GM12878 (cell line): ENCODE measurements at regions not wholly inside any gene's neighbourhood (a gene's known extent, or its start where the extent isn't known, plus 50 kb on each side); places are given as distances from the start of the nearest gene placed in this dataset.

Experiments
- ATAC-seq: fragments of 200-7000 bp; cut with Tn5 transposase; 3 replicates; pipeline ENCODE4 v1.9.1; 2020; ENCODE audit warnings: mild to moderate bottlenecking, moderate library complexity
- BruUV-seq: library from RNA; stranded (reverse); fragments of 400-500 nt; replicated peaks from 2 replicates; lab custom pipeline; 2021; lab: Mats Ljungman, UMichigan
- CTCF ChIA-PET: fragments of 300-600 bp; sonication (Branson Sonifier 250); formaldehyde crosslinking; extraction: SDS; loops from one replicate; lab custom pipeline; 2021; ENCODE audit warnings: inconsistent platforms; lab: Yijun Ruan, JAX
- POLR2A ChIA-PET: fragments of 350-600 bp; formaldehyde crosslinking; extraction: SDS; loops from one replicate; lab custom pipeline; 2021; ENCODE audit warnings: inconsistent platforms; lab: Charles Lee
- RAD21 ChIA-PET: fragments of 300-600 bp; sonication (Branson Sonifier 250); formaldehyde crosslinking; loops from one replicate; lab custom pipeline; 2023; ENCODE audit warnings: antibody characterized with exemption; ENCODE audit not compliant: unreplicated experiment; lab: Charles Lee
- SMC1A ChIA-PET: fragments of 300-600 bp; sonication (Branson Sonifier 250); formaldehyde crosslinking; loops from one replicate; lab custom pipeline; 2023; ENCODE audit not compliant: unreplicated experiment, uncharacterized antibody; lab: Charles Lee
- DNase-seq: peaks from one replicate; pipeline ENCODE4 v3.0.0-alpha.2; 2011; ENCODE audit warnings: low read depth, low spot score
- FAIRE-seq: peaks from 3 replicates; lab custom pipeline; 2011; peaks lifted over from hg19 to GRCh38; lab: Jason Lieb, UNC
- H2AFZ ChIP-seq: 2 replicates; pipeline ENCODE4 v1.6.0; 2011; ENCODE audit warnings: low read depth, low read length, control low read depth; ENCODE audit not compliant: control insufficient read depth
- H3K27ac ChIP-seq: 2 replicates; pipeline ENCODE4 v1.5.1; 2011; ENCODE audit warnings: control low read depth; ENCODE audit not compliant: control insufficient read depth, insufficient read depth
- H3K27me3 ChIP-seq, 2 experiments: replicated peaks in 1 of 2; 2 replicates each; pipeline versions ENCODE4 v1.6.0 to v1.6.1; 2011; ENCODE audit warnings: low read length in 1 of 2; ENCODE audit not compliant: control insufficient read depth in 2 of 2, insufficient read depth in 2 of 2
- H3K36me3 ChIP-seq, 2 experiments: 2 replicates each; pipeline ENCODE4 v1.5.1; 2011; ENCODE audit warnings: low read length in 1 of 2; ENCODE audit not compliant: control insufficient read depth in 2 of 2, insufficient read depth in 2 of 2
- H3K4me1 ChIP-seq: 2 replicates; pipeline ENCODE4 v1.6.1; 2011; ENCODE audit warnings: mild to moderate bottlenecking, low read length, moderate library complexity, mixed read lengths; ENCODE audit not compliant: control insufficient read depth, insufficient read depth
- H3K4me2 ChIP-seq: 2 replicates; pipeline ENCODE4 v1.6.0; 2011; ENCODE audit warnings: control low read depth; ENCODE audit not compliant: control insufficient read depth, insufficient read depth
- H3K4me3 ChIP-seq: fragments of 200-600 bp; sonication (generic); 2 replicates; pipeline ENCODE4 v1.5.1; 2016
- H3K79me2 ChIP-seq: 2 replicates; pipeline ENCODE4 v1.6.0; 2011; ENCODE audit warnings: low read length; ENCODE audit not compliant: control insufficient read depth, insufficient read depth
- H3K9ac ChIP-seq: 2 replicates; pipeline ENCODE4 v1.8.0; 2011; ENCODE audit warnings: low read length, control low read depth, mixed read lengths; ENCODE audit not compliant: control insufficient read depth, insufficient read depth
- H3K9me3 ChIP-seq: replicated peaks from 3 replicates; pipeline ENCODE4 v1.5.1; 2011; ENCODE audit warnings: mild to moderate bottlenecking, low read length; ENCODE audit not compliant: control insufficient read depth, insufficient read depth
- H4K20me1 ChIP-seq: 2 replicates; pipeline ENCODE4 v1.6.0; 2011; ENCODE audit not compliant: control insufficient read depth, insufficient read depth
- ATF3 ChIP-seq: IDR thresholded peaks from 2 replicates; pipeline ENCODE4 v1.6.1; 2011; ENCODE audit warnings: low read depth, mild to moderate bottlenecking, low read length, moderate library complexity, borderline replicate concordance; ENCODE audit errors: extremely low read depth
- BCL11A ChIP-seq: IDR thresholded peaks from 2 replicates; pipeline ENCODE4 v1.6.1; 2011; ENCODE audit warnings: low read depth, low read length
- CBX5 ChIP-seq: sonication (generic); IDR thresholded peaks from 2 replicates; pipeline ENCODE4 v1.6.1; 2016; ENCODE audit warnings: low read depth, moderate library complexity, mild to moderate bottlenecking, inconsistent platforms
- CREM ChIP-seq: IDR thresholded peaks from 2 replicates; pipeline ENCODE4 v1.6.1; 2014; ENCODE audit warnings: antibody characterized with exemption, low read depth
- EED ChIP-seq: sonication (generic); IDR thresholded peaks from 2 replicates; pipeline ENCODE4 v1.6.1; 2016; ENCODE audit warnings: antibody characterized with exemption, low read depth
- HDAC2 ChIP-seq: fragments of 200-600 bp; sonication (generic); IDR thresholded peaks from 2 replicates; pipeline ENCODE4 v1.6.1; 2017
- HDAC6 ChIP-seq: fragments of 200-600 bp; sonication (generic); IDR thresholded peaks from one replicate; pipeline ENCODE4 v1.8.0; 2017; ENCODE audit warnings: antibody characterized with exemption; ENCODE audit not compliant: unreplicated experiment
- JUND ChIP-seq: IDR thresholded peaks from 2 replicates; pipeline ENCODE4 v1.6.1; 2012; ENCODE audit warnings: low read depth, mild to moderate bottlenecking, low read length, improper control_type of control experiment, moderate library complexity
- MXI1 ChIP-seq: fragments of 150-350 bp; IDR thresholded peaks from 2 replicates; pipeline ENCODE4 v1.6.1; 2011; ENCODE audit warnings: low read depth, mild to moderate bottlenecking, inconsistent platforms, low read length, improper control_type of control experiment
- NBN ChIP-seq: fragments of 450-650 bp; IDR thresholded peaks from 2 replicates; pipeline ENCODE4 v1.6.1; 2016
- PAX8 ChIP-seq: fragments of 450-650 bp; IDR thresholded peaks from 2 replicates; pipeline ENCODE4 v1.6.1; 2017; ENCODE audit warnings: mild to moderate bottlenecking, moderate library complexity
- RBBP5 ChIP-seq: fragments of 200-600 bp; sonication (generic); conservative IDR thresholded peaks from 2 replicates; pipeline ENCODE4 v1.6.1; 2016
- SIN3A ChIP-seq: IDR thresholded peaks from 2 replicates; pipeline ENCODE4 v1.6.1; 2012; ENCODE audit warnings: low read depth, low read length, improper control_type of control experiment
- SUPT20H ChIP-seq: IDR thresholded peaks from 2 replicates; pipeline ENCODE4 v1.6.1; 2011; ENCODE audit warnings: low read depth, mild to moderate bottlenecking, low read length, moderate library complexity, borderline replicate concordance; ENCODE audit not compliant: control insufficient read depth
- TAF1 ChIP-seq: IDR thresholded peaks from 2 replicates; pipeline ENCODE4 v1.6.1; 2011; ENCODE audit warnings: mild to moderate bottlenecking, low read depth, low read length, borderline replicate concordance
- ZBTB4 ChIP-seq: fragments of 450-650 bp; formaldehyde crosslinking; IDR thresholded peaks from 2 replicates; pipeline ENCODE4 v1.4.0; 2022; ENCODE audit warnings: mild to moderate bottlenecking, moderate library complexity
- ZNF24 ChIP-seq: fragments of 450-650 bp; IDR thresholded peaks from 2 replicates; pipeline ENCODE4 v1.6.1; 2017; ENCODE audit warnings: antibody characterized with exemption, mild to moderate bottlenecking
- WGBS: methylation state at CpG from one replicate; pipeline ENCODE4 v1.1.6; 2016; ENCODE audit warnings: low lambda C conversion rate; ENCODE audit not compliant: insufficient replicate concordance, insufficient coverage; ENCODE audit errors: missing lambda C conversion rate; 5-methylcytosine and 5-hydroxymethylcytosine counted together
- in situ Hi-C: fragments of 300-500 bp; cut with MboI; formaldehyde crosslinking; loops from 9 replicates; pipeline ENCODE4 v1.14.3; 2018; ENCODE audit warnings: mixed read lengths
- intact Hi-C: fragments of 100-400 bp; cut with micrococcal nuclease; formaldehyde crosslinking; loops from one replicate; pipeline ENCODE4 v1.14.2; 2022; ENCODE audit not compliant: unreplicated experiment

GRCh38 chr5:2095011-2095410 lies 212.3 kb upstream of the IRX4 start (continued):
- TF ChIP-seq SUPT20H (no peak), MXI1 (no peak), HDAC6 (no peak)
- TF ChIP-seq, all 136 proteins: peak for 0

- CTCF ChIA-PET: no interaction called here
- FAIRE-seq (no peak), ATAC-seq (no peak), DNase-seq (no peak)
- Histone ChIP-seq H3K9me3 (no peaks in the 10 kb centered on the region; the same call in 2 of the 3 replicates), H3K36me3 (no peaks in the 10 kb centered on the region), H4K20me1 (no peaks in the 10 kb centered on the region), H3K27ac (no peak overlapping the region), H3K4me2 (no peak overlapping the region), H2AFZ (no peak overlapping the region), H3K9ac (no peak overlapping the region), H3K4me1 (no peaks in the 10 kb centered on the region), H3K79me2 (no peaks in the 10 kb centered on the region), H3K27me3 (no peaks in the 10 kb centered on the region), H3K4me3 (no peak overlapping the region)
- WGBS: 43% methylated on average over 15 of the region's 15 CpGs
- SMC1A ChIA-PET: no interaction called here
- intact Hi-C loops (no loop called here), in situ Hi-C loops (no loop called here)
- RAD21 ChIA-PET: no interaction called here
- no TSS peak for BruUV-seq
- TF ChIP-seq NBN (no peak), ZNF24 (no peak), SIN3A (no peak), TAF1 (no peak), ATF3 (no peak), JUND (no peak), EED (no peak), RBBP5 (no peak), ZBTB4 (CRISPR knock-in tag) (no peak), PAX8 (no peak), BCL11A (no peak), CBX5 (no peak), CREM (no peak), HDAC2 (no peak)
- POLR2A ChIA-PET: no interaction called here
These were observed 211.9 kb upstream of the IRX4 start for GRCh38 chr5:2094616-2094995.
